GM21526 (cell line): ENCODE measurements at regions not wholly inside any gene's neighbourhood (a gene's known extent, or its start where the extent isn't known, plus 50 kb on each side); places are given as distances from the start of the nearest gene placed in this dataset.
A peak's percentile ranks its signal among the peaks of the same experiment; 100 is the strongest.

Source experiments
- ATAC-seq: cut with Tn5 transposase; IDR thresholded peaks from one replicate; pipeline ENCODE4 v1.9.1; 2021; ENCODE audit warnings: moderate library complexity; ENCODE audit not compliant: unreplicated experiment, low FRiP score

- ATAC-seq: no peak
Observed at GRCh38 chrX:45794995-45795337, 594.3 kb upstream of the DIPK2B start.

GRCh38 chrX:45794323-45794994 is 593.8 kb upstream of the DIPK2B start:
- ATAC-seq: no peak

- no peak for ATAC-seq
Observed at GRCh38 chrX:45788941-45789348, 588.3 kb upstream of the DIPK2B start.

- no peak for ATAC-seq
Observed at GRCh38 chrX:45788315-45788714, 587.6 kb upstream of the DIPK2B start.

- no peak for ATAC-seq
Observed at GRCh38 chrX:45784590-45784989, 583.9 kb upstream of the DIPK2B start.

- no peak for ATAC-seq
Observed at GRCh38 chrX:45783002-45783401, 582.3 kb upstream of the DIPK2B start.

GRCh38 chrX:45781901-45782553 is 581.4 kb upstream of the DIPK2B start:
- no peak for ATAC-seq

- ATAC-seq: no peak
Observed at GRCh38 chrX:45778616-45779015, 577.9 kb upstream of the DIPK2B start.

GRCh38 chrX:45777366-45777765 is 576.7 kb upstream of the DIPK2B start:
- no peak for ATAC-seq

GRCh38 chrX:45775468-45775867 is 574.8 kb upstream of the DIPK2B start:
- ATAC-seq: no peak

- no peak for ATAC-seq
Observed at GRCh38 chrX:45774961-45775360, 574.3 kb upstream of the DIPK2B start.

- ATAC-seq: no peak
Observed at GRCh38 chrX:45773572-45773971, 572.9 kb upstream of the DIPK2B start.

- ATAC-seq: no peak
Observed at GRCh38 chrX:45771560-45772340, 571.1 kb upstream of the DIPK2B start.

- no peak for ATAC-seq
Observed at GRCh38 chrX:45771114-45771513, 570.4 kb upstream of the DIPK2B start.

GRCh38 chrX:45769761-45770582 is 569.3 kb upstream of the DIPK2B start:
- peak; percentile 57 for ATAC-seq

- no peak for ATAC-seq
Observed at GRCh38 chrX:45768666-45769236, 568.1 kb upstream of the DIPK2B start.

- no peak for ATAC-seq
Observed at GRCh38 chrX:45766981-45767501, 566.4 kb upstream of the DIPK2B start.

GRCh38 chrX:45765767-45766166 is 565.1 kb upstream of the DIPK2B start:
- ATAC-seq: no peak

GRCh38 chrX:45765281-45765680 is 564.6 kb upstream of the DIPK2B start:
- ATAC-seq: no peak
